ENCODE measurements at regions not wholly inside any gene's neighbourhood (a gene's known extent, or its start where the extent isn't known, plus 50 kb on each side); places are given as distances from the start of the nearest gene placed in this dataset.

DNA sequence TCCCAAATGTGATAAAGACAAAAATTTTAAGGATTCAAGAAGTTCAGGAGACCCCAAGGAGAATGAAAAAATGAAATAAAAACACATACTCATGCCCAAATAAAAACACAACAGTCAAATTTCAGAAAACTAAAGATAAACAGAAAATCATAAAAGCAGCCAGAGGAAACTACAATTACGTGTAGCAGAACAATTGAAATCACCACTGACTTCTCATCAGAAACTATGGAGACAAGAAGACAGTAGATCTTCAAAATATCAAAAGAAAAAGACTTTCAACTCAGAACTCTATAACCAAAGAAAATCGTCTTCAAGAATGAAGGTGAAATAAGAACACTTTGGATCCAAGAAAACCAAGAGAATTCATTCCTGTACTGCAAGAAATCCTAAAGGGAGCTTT is 54.9 kb downstream of the DIO3 start:
- no peak for DNase-seq
- Histone ChIP-seq H3K4me1 (no peaks in the 10 kb centered on the region), H3K4me3 (no peak overlapping the region), H3K36me3 (no peaks in the 10 kb centered on the region), H3K27me3 (peaks cover 5% of the 10 kb centered on the region; the same call in 1 of the 2 replicates), H3K9me3 (replicated peaks) (0 out of 2 replicates have a peak, but pooled peaks cover 7% of the 10 kb centered on the region), H3K27ac (no peak overlapping the region)

DNA sequence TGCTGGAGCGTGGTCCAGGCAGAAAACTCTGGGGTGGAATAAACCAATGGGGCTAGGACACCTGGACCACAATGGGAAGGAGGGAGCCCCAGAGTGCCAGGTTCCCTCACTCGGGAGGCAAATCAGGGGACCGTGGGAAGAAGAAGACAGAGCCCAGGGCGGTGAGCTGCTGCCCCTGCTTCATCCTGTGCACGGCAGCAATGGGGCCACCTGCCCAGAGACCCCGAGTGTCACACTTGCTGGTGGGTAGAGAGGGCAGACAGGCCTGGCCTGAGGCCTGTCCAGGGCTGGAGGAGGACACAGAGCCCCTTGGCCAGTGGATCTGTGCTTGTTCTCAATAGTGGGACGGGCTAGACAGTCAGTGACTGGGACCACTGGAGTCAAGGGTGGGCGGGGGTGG is 58.2 kb downstream of the DIO3 start:
- Histone ChIP-seq H3K4me1 (no peaks in the 10 kb centered on the region), H3K36me3 (no peaks in the 10 kb centered on the region), H3K4me3 (no peak overlapping the region), H3K27ac (no peak overlapping the region), H3K27me3 (peaks cover 7% of the 10 kb centered on the region; the same call in 1 of the 2 replicates), H3K9me3 (replicated peaks) (0 out of 2 replicates have a peak, but pooled peaks cover 3% of the 10 kb centered on the region)
- no peak for DNase-seq

DNA sequence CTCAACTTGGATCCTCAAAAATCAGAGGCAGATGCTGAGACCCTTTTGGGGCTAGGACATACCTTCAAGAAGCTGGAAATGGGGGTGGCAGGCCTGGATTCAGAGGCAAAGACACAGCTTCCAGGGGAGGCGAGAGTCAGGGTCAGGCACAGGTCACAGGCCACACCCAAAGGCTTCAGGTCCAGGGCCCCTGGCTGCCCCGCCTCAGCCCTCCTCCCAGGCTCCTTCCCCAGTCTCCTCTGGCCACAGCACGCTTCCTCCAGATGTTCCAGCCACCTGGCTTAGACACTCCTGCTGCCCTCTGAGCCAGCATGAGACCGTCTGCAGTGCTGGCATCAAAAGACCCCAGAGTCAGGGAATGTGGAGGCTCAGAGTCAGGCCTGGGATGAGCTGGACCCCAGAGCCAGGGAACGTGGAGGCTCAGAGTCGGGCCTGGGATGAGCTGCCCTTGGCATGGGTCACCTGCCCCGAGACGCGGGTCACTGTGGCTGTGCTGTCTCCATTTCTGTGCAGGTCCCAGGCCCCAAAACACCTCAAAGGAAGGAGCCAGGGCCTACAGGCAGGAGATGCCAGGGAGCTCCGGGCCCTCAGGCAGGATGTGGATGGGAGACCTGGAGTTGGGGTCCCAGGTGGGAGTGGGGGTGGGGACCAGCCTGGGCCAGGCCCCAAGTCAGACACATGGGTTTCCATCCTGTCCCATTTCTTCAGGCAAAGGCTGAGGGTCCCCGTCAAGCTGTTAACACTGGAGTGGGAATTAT is 58.9 kb downstream of the DIO3 start:
- Histone ChIP-seq H3K4me1 (no peaks in the 10 kb centered on the region), H3K27me3 (peaks cover 7% of the 10 kb centered on the region; the same call in 1 of the 2 replicates), H3K27ac (no peak overlapping the region), H3K36me3 (no peaks in the 10 kb centered on the region), H3K4me3 (no peak overlapping the region), H3K9me3 (replicated peaks) (0 out of 2 replicates have a peak, but pooled peaks cover 3% of the 10 kb centered on the region)
- no peak for DNase-seq

DNA sequence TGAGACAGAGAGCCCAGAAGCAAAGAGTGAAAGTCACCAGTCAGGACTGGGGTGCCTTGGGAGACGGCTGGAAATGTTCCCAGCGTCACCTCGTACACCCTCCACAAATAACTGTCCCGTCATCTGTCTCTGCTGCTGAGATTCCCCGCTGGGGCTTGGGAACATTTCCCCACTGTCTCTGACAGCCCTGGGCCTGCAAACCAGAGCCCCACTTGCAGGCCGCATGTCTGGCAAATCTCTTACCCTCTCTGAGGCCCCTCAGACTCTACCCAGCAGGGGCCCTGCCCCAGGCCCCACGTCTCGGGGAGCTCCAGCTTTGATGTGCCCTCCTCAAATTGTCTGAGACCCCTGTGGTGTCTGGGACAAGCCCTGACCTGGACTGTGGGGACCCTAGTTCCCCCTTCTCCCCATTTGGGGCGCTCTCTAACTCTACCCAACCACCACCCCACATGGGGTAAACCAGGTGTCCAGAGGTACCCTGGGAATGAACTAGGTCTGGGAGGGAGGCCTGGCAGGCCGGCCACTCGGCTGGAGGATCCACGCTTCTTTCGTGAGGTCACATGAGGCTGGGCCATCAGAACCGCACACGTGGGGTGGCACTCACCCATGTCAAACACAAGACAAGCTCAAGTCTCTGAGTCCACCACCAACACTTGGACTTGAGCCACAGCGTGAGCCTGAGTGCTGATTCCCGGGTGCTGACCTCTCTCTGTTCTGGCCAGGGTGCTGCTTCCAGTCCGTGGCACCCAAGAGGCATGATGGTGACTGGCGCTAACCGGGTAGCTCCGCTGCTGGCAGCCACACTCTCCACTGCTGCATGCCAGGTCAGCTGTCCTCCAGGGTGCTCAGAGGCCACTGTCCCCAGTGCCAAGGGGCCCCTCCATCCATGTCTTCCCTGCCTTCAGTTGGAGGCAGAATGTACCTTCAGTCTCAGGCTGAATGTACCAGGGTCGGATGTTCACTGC is 59.8 kb downstream of the DIO3 start:
- H3K4me3 ChIP-seq = no peak overlapping the region
- H3K4me1 ChIP-seq = no peaks in the 10 kb centered on the region
- H3K27me3 ChIP-seq = peaks cover 7% of the 10 kb centered on the region; the same call in 1 of the 2 replicates
- H3K9me3 ChIP-seq (replicated peaks) = 0 out of 2 replicates have a peak, but pooled peaks cover 3% of the 10 kb centered on the region
- H3K27ac ChIP-seq = no peak overlapping the region
- no peak for DNase-seq
- H3K36me3 ChIP-seq = no peaks in the 10 kb centered on the region

DNA sequence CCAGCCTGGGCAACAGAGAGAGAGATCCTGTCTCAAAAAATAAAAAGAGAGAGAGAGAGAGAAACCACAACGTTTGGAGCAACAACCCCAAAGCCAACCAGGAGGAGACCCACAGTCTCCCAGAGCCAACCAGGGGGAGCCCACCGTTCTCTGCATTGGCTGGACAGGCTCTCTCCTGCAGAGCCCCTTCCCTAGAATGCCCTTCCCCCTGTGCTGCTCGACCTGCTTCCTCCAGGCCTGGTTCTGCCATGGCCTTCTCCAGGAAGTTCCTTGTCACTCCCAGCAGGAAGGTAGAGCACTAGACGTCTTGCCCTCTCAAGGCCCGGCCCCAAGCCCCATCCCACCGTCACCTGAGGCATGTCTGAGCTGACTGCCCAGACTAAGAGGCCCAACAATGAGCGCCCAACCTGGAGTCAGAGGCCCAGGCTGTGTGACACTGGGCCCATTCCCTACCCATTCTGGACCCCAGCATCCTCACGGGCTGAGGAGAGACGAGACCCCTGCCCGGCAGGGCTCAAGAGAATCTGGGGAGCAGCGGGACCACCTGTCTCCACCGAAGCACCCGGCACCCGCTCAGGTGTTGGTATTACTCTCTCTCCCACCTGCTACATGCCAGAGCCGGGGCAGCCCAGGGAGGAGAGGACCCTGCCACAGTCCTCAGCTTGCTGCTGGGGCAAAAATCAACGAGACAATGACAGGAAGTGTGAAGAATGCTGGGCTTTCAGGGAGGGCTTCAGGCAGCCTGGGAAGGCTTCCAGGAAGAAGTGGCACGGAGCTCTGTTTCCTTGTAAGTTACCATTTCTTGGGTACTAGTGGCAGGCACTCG is 61.2 kb downstream of the DIO3 start:
- DNase-seq = no peak
- H3K9me3 ChIP-seq (replicated peaks) = 0 out of 2 replicates have a peak, but pooled peaks cover 3% of the 10 kb centered on the region
- H3K4me3 ChIP-seq = no peak overlapping the region
- no peaks in the 10 kb centered on the region for H3K36me3 ChIP-seq
- H3K27ac ChIP-seq = no peak overlapping the region
- H3K4me1 ChIP-seq = no peaks in the 10 kb centered on the region
- peaks cover 7% of the 10 kb centered on the region; the same call in 1 of the 2 replicates for H3K27me3 ChIP-seq

DNA sequence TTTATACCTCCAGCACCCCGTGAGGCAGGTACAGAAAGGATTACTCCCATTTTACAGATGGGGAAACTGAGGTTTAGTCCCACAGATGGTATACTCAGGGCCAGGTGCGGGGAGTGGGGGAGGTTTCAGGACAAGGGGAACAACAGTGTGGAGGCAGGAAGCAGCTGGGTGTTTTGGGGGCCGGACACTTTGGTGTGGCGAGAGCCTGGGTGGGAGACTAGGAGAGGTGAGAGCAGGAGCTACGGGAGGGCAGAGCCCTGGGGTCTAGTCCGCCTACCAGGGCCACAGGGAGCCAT is 61.7 kb downstream of the DIO3 start:
- H3K36me3 ChIP-seq = no peaks in the 10 kb centered on the region
- H3K27ac ChIP-seq = no peak overlapping the region
- H3K27me3 ChIP-seq = peaks cover 7% of the 10 kb centered on the region; the same call in 1 of the 2 replicates
- H3K4me1 ChIP-seq = no peaks in the 10 kb centered on the region
- no peak for DNase-seq
- H3K4me3 ChIP-seq = no peak overlapping the region
- H3K9me3 ChIP-seq (replicated peaks) = 0 out of 2 replicates have a peak, but pooled peaks cover 3% of the 10 kb centered on the region

DNA sequence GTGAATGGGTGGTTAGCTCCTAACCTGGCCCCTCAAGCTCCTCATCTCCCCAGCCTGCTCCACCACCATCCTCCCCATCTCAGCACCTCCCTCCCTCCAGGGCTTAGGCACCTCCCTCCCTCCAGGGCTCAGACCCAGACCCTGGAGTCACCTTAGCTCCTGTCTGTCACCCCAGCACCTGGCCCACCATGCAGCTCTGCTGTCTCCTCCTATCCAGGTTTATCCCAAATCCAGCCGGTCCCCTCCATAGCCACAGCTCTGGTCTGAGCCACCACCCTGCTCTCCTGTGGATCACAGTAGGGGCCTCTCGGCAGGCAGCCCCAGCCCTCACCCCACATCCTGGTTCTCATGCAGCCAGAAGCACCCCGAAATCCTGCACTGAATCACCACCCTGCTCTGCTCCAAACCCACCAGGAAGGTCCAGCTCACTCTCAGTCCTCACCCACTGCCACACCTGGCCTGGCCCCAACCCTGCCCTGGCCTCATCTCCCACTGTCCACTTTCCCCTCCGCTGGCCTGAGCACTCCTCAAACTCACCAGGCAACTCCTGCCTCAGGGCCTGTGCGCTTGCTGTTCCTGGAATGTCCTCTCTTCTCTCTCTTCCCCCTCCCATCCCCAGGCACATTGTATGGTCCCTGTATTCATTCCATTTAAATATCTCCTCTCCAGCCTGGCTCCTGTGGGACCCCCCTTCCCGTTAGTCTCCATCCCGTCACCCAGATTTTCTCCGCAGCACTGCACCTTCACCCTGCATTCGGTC is 62.6 kb downstream of the DIO3 start:
- Histone ChIP-seq H3K9me3 (replicated peaks) (no peaks in the 10 kb centered on the region), H3K4me3 (no peak overlapping the region), H3K27ac (no peak overlapping the region), H3K36me3 (no peaks in the 10 kb centered on the region), H3K27me3 (0 out of 2 replicates have a peak, but pooled peaks cover 3% of the 10 kb centered on the region), H3K4me1 (no peaks in the 10 kb centered on the region)
- no peak for DNase-seq

DNA sequence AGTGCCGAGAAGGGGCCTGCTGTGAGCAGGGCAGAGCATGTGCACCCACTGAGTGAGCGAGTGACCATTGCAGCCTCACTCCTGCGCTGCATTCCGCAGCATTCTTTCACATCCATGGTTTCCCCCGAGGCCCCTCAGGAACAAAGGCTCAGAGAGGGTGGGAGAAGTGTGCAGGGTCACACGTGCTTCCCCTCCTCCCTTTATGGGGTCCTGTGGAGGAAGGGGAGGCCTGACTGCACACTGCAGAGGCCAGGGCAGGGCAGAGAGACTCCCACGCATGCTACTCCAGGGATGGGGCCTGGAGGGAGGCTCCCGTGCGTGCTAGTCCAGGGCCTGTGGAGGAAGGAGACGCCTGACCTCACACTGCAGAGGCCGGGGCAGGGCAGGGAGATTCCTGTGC is 63.2 kb downstream of the DIO3 start:
- H3K27ac ChIP-seq = no peak overlapping the region
- H3K4me1 ChIP-seq = no peaks in the 10 kb centered on the region
- H3K36me3 ChIP-seq = no peaks in the 10 kb centered on the region
- no peak for DNase-seq
- H3K27me3 ChIP-seq = 0 out of 2 replicates have a peak, but pooled peaks cover 3% of the 10 kb centered on the region
- H3K4me3 ChIP-seq = no peak overlapping the region
- no peaks in the 10 kb centered on the region for H3K9me3 ChIP-seq (replicated peaks)

DNA sequence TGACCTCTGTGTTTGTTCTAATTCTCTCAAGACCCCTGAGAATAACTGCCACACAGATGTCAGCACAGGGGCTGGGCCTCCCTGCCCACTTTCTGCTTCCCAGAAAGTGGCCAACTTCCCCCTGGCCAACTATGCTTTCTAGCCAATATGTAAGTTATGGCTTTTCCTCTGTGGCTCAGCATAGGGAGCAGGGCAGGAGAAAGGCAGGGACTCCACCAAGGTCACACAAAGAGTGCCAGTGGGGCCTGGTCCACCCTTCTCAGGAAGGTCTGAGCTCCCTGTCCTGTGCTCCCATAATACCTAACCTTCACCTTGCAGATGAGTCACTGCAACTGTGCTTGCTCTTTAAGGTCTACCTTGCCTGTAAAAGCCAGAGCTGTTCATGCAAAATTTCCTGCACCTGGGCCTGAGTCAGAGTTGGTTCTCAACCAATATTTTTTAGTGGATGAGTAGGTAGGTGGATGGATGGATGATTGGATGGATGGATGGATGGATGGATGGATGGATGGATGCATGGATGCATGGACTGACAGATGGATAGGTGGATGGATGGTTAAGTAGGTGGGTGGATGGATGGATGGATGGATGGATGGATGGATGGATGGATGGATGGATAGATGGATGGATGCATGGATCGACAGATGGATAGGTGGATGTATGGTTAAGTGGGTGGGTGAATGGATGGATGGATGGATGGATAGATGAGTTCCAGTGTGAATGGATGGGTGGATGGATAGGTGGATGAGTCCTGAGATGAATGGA is 64.2 kb downstream of the DIO3 start:
- Histone ChIP-seq H3K36me3 (no peaks in the 10 kb centered on the region), H3K4me3 (no peak overlapping the region), H3K4me1 (no peaks in the 10 kb centered on the region), H3K9me3 (replicated peaks) (no peaks in the 10 kb centered on the region), H3K27ac (no peak overlapping the region), H3K27me3 (0 out of 2 replicates have a peak, but pooled peaks cover 3% of the 10 kb centered on the region)
- DNase-seq = no peak

DNA sequence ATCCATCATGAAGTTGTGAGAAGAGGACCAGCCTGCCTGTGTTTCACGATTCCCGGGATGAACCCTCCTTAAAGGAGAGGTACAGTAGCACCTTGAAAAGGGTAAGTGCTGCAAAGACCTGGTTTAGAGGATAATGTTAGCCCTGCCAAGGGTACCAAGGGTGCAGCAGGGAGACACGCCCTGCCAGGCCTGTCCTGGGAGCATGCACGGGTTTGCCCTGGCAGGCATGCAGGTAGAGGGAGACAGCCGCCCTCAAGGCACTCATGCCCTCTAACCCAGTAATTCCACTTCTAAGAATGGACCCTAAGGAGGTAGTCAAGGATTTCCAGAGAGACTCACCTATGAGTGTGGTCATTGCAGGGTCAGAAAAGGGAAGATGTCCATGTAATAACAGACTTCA is 65.0 kb downstream of the DIO3 start:
- Histone ChIP-seq H3K27me3 (0 out of 2 replicates have a peak, but pooled peaks cover 3% of the 10 kb centered on the region), H3K9me3 (replicated peaks) (no peaks in the 10 kb centered on the region), H3K4me3 (no peak overlapping the region), H3K36me3 (no peaks in the 10 kb centered on the region), H3K27ac (no peak overlapping the region), H3K4me1 (no peaks in the 10 kb centered on the region)
- no peak for DNase-seq

DNA sequence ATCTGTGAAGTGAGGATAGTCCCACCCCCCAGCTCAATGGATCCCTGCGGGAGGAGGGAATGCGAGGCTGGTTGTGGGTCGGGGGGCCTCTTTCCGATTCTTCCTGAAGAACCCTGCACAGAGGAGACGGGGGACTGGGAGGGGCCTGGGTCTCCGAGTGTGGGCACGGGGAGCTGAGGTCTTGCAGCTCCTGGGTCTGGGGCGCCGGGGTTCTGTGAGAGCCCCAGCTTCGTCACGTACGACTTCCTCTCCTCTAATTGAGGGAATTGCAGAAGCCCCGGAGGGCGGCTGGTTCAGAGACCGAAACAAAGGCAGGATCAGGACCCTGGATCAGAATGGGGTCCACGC is 66.6 kb downstream of the DIO3 start:
- no peak overlapping the region for H3K27ac ChIP-seq
- H3K36me3 ChIP-seq = no peaks in the 10 kb centered on the region
- no peak for DNase-seq
- H3K9me3 ChIP-seq (replicated peaks) = no peaks in the 10 kb centered on the region
- H3K4me1 ChIP-seq = no peaks in the 10 kb centered on the region
- peak overlapping the region; percentile 6; the same call in 1 of the 2 replicates for H3K4me3 ChIP-seq
- H3K27me3 ChIP-seq = no peaks in the 10 kb centered on the region

DNA sequence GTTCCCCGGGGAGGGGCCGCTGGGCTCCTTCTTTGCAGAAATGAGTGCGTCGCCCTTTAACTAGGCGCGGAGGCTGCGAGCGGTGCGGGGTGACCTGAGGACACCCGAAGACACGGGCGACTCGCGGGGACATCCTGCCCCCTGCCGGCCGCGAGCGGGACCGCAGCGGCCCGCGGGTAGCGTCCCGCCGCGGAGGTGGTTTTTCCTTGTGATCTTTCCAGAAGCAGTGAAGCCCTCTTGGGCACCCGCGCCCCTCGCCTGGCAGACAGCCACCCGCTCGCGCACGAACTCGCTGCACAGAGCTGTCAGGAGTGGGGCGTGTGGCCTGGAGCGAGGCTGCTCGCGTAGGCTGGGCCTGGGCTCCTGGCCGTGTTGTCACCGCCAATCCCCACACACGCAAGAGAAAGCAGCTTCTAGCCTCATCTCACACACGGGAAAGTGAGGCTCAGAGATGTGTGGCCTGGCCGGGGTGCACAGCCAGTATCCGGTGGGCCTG is 67.2 kb downstream of the DIO3 start:
- Histone ChIP-seq H3K36me3 (no peaks in the 10 kb centered on the region), H3K27ac (no peak overlapping the region), H3K9me3 (replicated peaks) (no peaks in the 10 kb centered on the region), H3K4me1 (no peaks in the 10 kb centered on the region), H3K27me3 (no peaks in the 10 kb centered on the region), H3K4me3 (peak overlapping the region; percentile 34)
- peak; percentile 80 to 85 for DNase-seq

DNA sequence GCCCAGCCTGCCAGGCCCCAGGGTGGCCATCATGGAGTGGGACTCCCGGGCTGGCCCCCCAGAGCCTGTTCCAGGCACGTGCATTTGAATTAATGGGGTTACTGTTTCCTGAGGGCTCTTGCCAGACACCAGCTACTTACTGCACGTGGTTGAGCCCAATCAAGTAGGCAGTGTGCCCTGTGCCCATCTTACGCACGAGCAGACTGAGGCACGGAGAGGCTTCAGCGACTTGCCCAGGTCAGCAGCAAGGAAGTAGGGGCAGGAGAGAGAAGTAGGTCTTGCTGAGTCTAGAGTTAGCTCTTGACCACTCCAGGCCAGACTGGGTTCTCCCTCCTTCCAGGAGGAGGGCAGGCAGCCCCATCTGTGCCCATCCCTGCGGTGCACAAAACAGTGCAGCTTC is 67.7 kb downstream of the DIO3 start:
- no peak for DNase-seq
- no peak overlapping the region for H3K27ac ChIP-seq
- no peaks in the 10 kb centered on the region for H3K9me3 ChIP-seq (replicated peaks)
- no peaks in the 10 kb centered on the region for H3K36me3 ChIP-seq
- H3K4me3 ChIP-seq = peak overlapping the region; percentile 34
- no peaks in the 10 kb centered on the region for H3K27me3 ChIP-seq
- no peaks in the 10 kb centered on the region; the same call in 1 of the 2 replicates for H3K4me1 ChIP-seq

All from SJCRH30 (cell line).